H1 (cell line): ENCODE measurements at regions not wholly inside any gene's neighbourhood (a gene's known extent, or its start where the extent isn't known, plus 50 kb on each side); places are given as distances from the start of the nearest gene placed in this dataset.

Experiments
- CHD1 ChIP-seq: IDR thresholded peaks from 2 replicates; pipeline ENCODE4 v1.6.1; 2012; ENCODE audit warnings: low read depth, low read length, improper control_type of control experiment
- CTCF ChIP-seq, 3 experiments: IDR thresholded peaks; 1 replicate in 2 of 3; 2 replicates in 1 of 3; pipeline versions ENCODE4 v1.5.1 to v1.6.1; 2011; ENCODE audit warnings: low read length in 3 of 3, mild to moderate bottlenecking in 3 of 3, inconsistent platforms in 2 of 3, low read depth in 1 of 3, moderate library complexity in 1 of 3; ENCODE audit not compliant: insufficient read depth in 1 of 3; ENCODE audit errors: control extremely low read depth in 1 of 3
- EP300 ChIP-seq, 2 experiments: IDR thresholded peaks; 1 replicate in 1 of 2; 2 replicates in 1 of 2; pipeline ENCODE4 v1.6.1; 2011 to 2012; ENCODE audit warnings: low read depth in 2 of 2, low read length in 2 of 2, mild to moderate bottlenecking in 2 of 2, borderline replicate concordance in 1 of 2, inconsistent platforms in 1 of 2, moderate library complexity in 1 of 2
- JUN ChIP-seq: IDR thresholded peaks from 2 replicates; pipeline ENCODE4 v1.6.1; 2011; ENCODE audit warnings: low read depth, mild to moderate bottlenecking, improper control_type of control experiment, low read length
- JUND ChIP-seq: IDR thresholded peaks from 2 replicates; pipeline ENCODE4 v1.6.1; 2011; ENCODE audit warnings: mild to moderate bottlenecking, improper control_type of control experiment, low read length
- MAX ChIP-seq: IDR thresholded peaks from 2 replicates; pipeline ENCODE4 v1.6.1; 2012; ENCODE audit warnings: inconsistent platforms
- NANOG ChIP-seq: IDR thresholded peaks from 2 replicates; pipeline ENCODE4 v1.6.1; 2011; ENCODE audit warnings: low read length, low read depth, mild to moderate bottlenecking, inconsistent platforms; ENCODE audit not compliant: insufficient read depth, poor library complexity, severe bottlenecking
- POLR2AphosphoS5 ChIP-seq: IDR thresholded peaks from 2 replicates; pipeline ENCODE4 v1.6.1; 2011; ENCODE audit warnings: low read depth, low read length
- SUZ12 ChIP-seq: fragments of 200-600 bp; sonication (generic); IDR thresholded peaks from 2 replicates; pipeline ENCODE4 v1.6.1; 2012; ENCODE audit warnings: mild to moderate bottlenecking, inconsistent platforms, low read length, moderate library complexity, mixed read lengths
- TAF1 ChIP-seq: IDR thresholded peaks from 2 replicates; pipeline ENCODE4 v1.6.1; 2011; ENCODE audit warnings: mild to moderate bottlenecking, low read depth, low read length
- YY1 ChIP-seq: IDR thresholded peaks from 2 replicates; pipeline ENCODE4 v1.6.1; 2011; ENCODE audit warnings: low read depth, mild to moderate bottlenecking, low read length

- no peak for TF ChIP-seq MAX
- no peak for TF ChIP-seq CTCF (IDR thresholded peaks at IDR 0.05; ENCODE audit: control extremely low read depth in 1 of 3, insufficient read depth in 1 of 3, low read depth in 1 of 3, low read length in 3 of 3)
- no peak for TF ChIP-seq SUZ12
- no peak for TF ChIP-seq NANOG
- TF ChIP-seq TAF1: no peak
- no peak for TF ChIP-seq CHD1
- no peak for TF ChIP-seq JUND
- TF ChIP-seq EP300 (IDR thresholded peaks at IDR 0.05; ENCODE audit: borderline replicate concordance in 1 of 2, low read depth in 2 of 2, low read length in 2 of 2): no peak
- TF ChIP-seq POLR2AphosphoS5: no peak
- TF ChIP-seq JUN: no peak
- no peak for TF ChIP-seq YY1
These were observed 66.1 kb downstream of the MBL2 start for GRCh38 chr10:52706332-52707070.
